ENCODE measurements at regions not wholly inside any gene's neighbourhood (a gene's known extent, or its start where the extent isn't known, plus 50 kb on each side); places are given as distances from the start of the nearest gene placed in this dataset.

GRCh38 chr5:144773628-144774027 is 603.0 kb downstream of the KCTD16 start:
- TF ChIP-seq CTCF (IDR thresholded peaks at IDR 0.05; ENCODE audit: low read length) (no peak), EZH2 (IDR thresholded peaks at IDR 0.05; ENCODE audit: borderline replicate concordance, low read length) (no peak)

Measured in OCI-LY1 (cell line).